IMR-90 (cell line): ENCODE measurements at regions not wholly inside any gene's neighbourhood (a gene's known extent, or its start where the extent isn't known, plus 50 kb on each side); places are given as distances from the start of the nearest gene placed in this dataset.

Experiments used
- CTCF ChIP-seq: conservative IDR thresholded peaks from 2 replicates; pipeline ENCODE4 v1.5.1; 2012; ENCODE audit warnings: mild to moderate bottlenecking, low read depth, low read length, improper control_type of control experiment
- POLR2A ChIP-seq: IDR thresholded peaks from 2 replicates; pipeline ENCODE4 v1.6.1; 2012; ENCODE audit warnings: mild to moderate bottlenecking, low read depth, low read length
- RAD21 ChIP-seq: IDR thresholded peaks from 2 replicates; pipeline ENCODE4 v1.6.1; 2012; ENCODE audit warnings: low read length, improper control_type of control experiment
- RCOR1 ChIP-seq: IDR thresholded peaks from 2 replicates; pipeline ENCODE4 v1.6.1; 2012; ENCODE audit warnings: mild to moderate bottlenecking, low read length, improper control_type of control experiment; ENCODE audit not compliant: insufficient replicate concordance
- TF ChIP-seq, protein P1 (sequence below): fragments of 150-350 bp; IDR thresholded peaks from 2 replicates; pipeline ENCODE4 v1.6.1; 2016; ENCODE audit warnings: low read depth, mild to moderate bottlenecking, low read length, moderate library complexity, borderline replicate concordance

DNA sequence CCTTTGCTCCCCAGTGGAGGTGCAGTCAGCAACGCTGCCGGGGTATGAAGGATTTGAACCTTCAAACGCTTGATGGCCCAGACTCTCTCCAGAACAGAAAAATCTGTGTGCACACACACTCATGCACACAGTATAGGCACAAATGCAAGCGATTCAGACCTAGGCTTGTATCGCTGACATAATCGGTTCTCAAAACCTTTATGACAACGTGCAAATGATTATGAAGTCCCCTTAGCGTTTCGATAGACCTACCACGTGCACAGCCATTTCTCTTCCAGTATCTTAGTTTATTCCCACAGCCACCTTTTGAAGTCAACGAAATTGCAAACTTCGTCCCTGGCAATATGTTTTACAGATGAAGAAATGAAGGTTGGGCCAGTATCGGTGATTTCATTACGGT lies 138.9 kb upstream of the MYCN start:
- TF ChIP-seq CTCF: no peak
- no peak for TF ChIP-seq RAD21
- TF ChIP-seq POLR2A: no peak
- TF ChIP-seq RCOR1: no peak
- TF ChIP-seq, protein P1, sequence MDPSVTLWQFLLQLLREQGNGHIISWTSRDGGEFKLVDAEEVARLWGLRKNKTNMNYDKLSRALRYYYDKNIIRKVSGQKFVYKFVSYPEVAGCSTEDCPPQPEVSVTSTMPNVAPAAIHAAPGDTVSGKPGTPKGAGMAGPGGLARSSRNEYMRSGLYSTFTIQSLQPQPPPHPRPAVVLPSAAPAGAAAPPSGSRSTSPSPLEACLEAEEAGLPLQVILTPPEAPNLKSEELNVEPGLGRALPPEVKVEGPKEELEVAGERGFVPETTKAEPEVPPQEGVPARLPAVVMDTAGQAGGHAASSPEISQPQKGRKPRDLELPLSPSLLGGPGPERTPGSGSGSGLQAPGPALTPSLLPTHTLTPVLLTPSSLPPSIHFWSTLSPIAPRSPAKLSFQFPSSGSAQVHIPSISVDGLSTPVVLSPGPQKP: no peak
